DMS 273 (cell line): ENCODE measurements at regions not wholly inside any gene's neighbourhood (a gene's known extent, or its start where the extent isn't known, plus 50 kb on each side); places are given as distances from the start of the nearest gene placed in this dataset.
"Not testable (repeated sequence)": the region's sequence is repeated elsewhere in the genome, so short reads cannot be mapped to it uniquely, and the experiment has no call there.

Experiments used
- DNase-seq: peaks from one replicate; lab custom pipeline; 2025; ENCODE audit not compliant: unreplicated experiment; lab: John Stamatoyannopoulos, UW

GRCh38 chr5:54404568-54404967 lies 50.9 kb upstream of the HSPB3 start:
- peak; percentile 17 for DNase-seq

- DNase-seq: no peak
Observed at GRCh38 chr5:54403885-54404416, 51.5 kb upstream of the HSPB3 start.

GRCh38 chr5:54403121-54403520 lies 52.4 kb upstream of the HSPB3 start:
- no peak for DNase-seq

GRCh38 chr5:54401515-54401914 lies 54.0 kb upstream of the HSPB3 start:
- DNase-seq: no peak

- no peak for DNase-seq
Observed at GRCh38 chr5:54398191-54398590, 57.3 kb upstream of the HSPB3 start.

- no peak for DNase-seq
Observed at GRCh38 chr5:54397420-54397819, 58.1 kb upstream of the HSPB3 start.

GRCh38 chr5:54393007-54393406 lies 62.5 kb upstream of the HSPB3 start:
- DNase-seq: not testable (repeated sequence)

- DNase-seq: peak; percentile 83
Observed at GRCh38 chr5:54390539-54391031, 64.9 kb upstream of the HSPB3 start.

- DNase-seq: peak; percentile 98
Observed at GRCh38 chr5:54390015-54390414, 65.5 kb upstream of the HSPB3 start.

GRCh38 chr5:54389399-54389798 lies 66.1 kb upstream of the HSPB3 start:
- DNase-seq: not testable (repeated sequence)

GRCh38 chr5:54388811-54389210 lies 66.7 kb upstream of the HSPB3 start:
- no peak for DNase-seq

GRCh38 chr5:54388409-54388808 lies 67.1 kb upstream of the HSPB3 start:
- DNase-seq: no peak

- peak; percentile 17 for DNase-seq
Observed at GRCh38 chr5:54387659-54388232, 67.8 kb upstream of the HSPB3 start.

GRCh38 chr5:54387031-54387430 lies 68.5 kb upstream of the HSPB3 start:
- DNase-seq: peak; percentile 20

- DNase-seq: peak; percentile 34
Observed at GRCh38 chr5:54385994-54386393, 69.5 kb upstream of the HSPB3 start.

- DNase-seq: no peak
Observed at GRCh38 chr5:54384356-54384933, 71.1 kb upstream of the HSPB3 start.

- DNase-seq: no peak
Observed at GRCh38 chr5:54383941-54384340, 71.6 kb upstream of the HSPB3 start.

GRCh38 chr5:54383225-54383901 lies 72.1 kb upstream of the HSPB3 start:
- no peak for DNase-seq

GRCh38 chr5:54381319-54381718 lies 70.9 kb upstream of the ARL15 start:
- DNase-seq: not testable (repeated sequence)

GRCh38 chr5:54379590-54379989 lies 69.2 kb upstream of the ARL15 start:
- DNase-seq: no peak

GRCh38 chr5:54378707-54379106 lies 68.3 kb upstream of the ARL15 start:
- no peak for DNase-seq

GRCh38 chr5:54377339-54377738 lies 67.0 kb upstream of the ARL15 start:
- DNase-seq: not testable (repeated sequence)
